ENCODE measurements at regions not wholly inside any gene's neighbourhood (a gene's known extent, or its start where the extent isn't known, plus 50 kb on each side); places are given as distances from the start of the nearest gene placed in this dataset.

GRCh38 chr4:58732973-58733372, 1622.8 kb upstream of the IGFBP7 start:
- DNase-seq (no peak), ATAC-seq (no peak)
- POLR2A ChIA-PET: no interaction called here
- H3K27me3 Mint-ChIP-seq: no peaks in the 10 kb centered on the region
- no peaks in the 10 kb centered on the region for H3K36me3 Mint-ChIP-seq
- Histone ChIP-seq H3K4me1 (ENCODE audit: control insufficient read depth in 2 of 2, insufficient read depth in 2 of 2, low read length in 2 of 2) (no peaks in the 10 kb centered on the region), H3K4me3 (ENCODE audit: low read length) (no peak overlapping the region), H3K27ac (ENCODE audit: low read depth, low read length) (no peak overlapping the region), H3K9me3 (ENCODE audit: control insufficient read depth in 2 of 3, low read length in 3 of 3) (no peaks in the 10 kb centered on the region), H3K36me3 (ENCODE audit: control insufficient read depth in 2 of 3, insufficient read depth in 3 of 3, low read length in 3 of 3) (no peaks in the 10 kb centered on the region), H3K27me3 (ENCODE audit: control insufficient read depth in 2 of 2, insufficient read depth in 2 of 2, low read length in 2 of 2) (no peaks in the 10 kb centered on the region)
- no peak overlapping the region for H3K4me3 Mint-ChIP-seq
- intact Hi-C loops (cut with micrococcal nuclease): no loop called here
- H3K4me1 Mint-ChIP-seq: no peaks in the 10 kb centered on the region
- H3K9me3 Mint-ChIP-seq: peaks cover 0 to 14% (median 0%) of the 10 kb centered on the region in 11 donors
- CTCF ChIA-PET: no interaction called here
- H3K27ac Mint-ChIP-seq: no peak overlapping the region

DNA sequence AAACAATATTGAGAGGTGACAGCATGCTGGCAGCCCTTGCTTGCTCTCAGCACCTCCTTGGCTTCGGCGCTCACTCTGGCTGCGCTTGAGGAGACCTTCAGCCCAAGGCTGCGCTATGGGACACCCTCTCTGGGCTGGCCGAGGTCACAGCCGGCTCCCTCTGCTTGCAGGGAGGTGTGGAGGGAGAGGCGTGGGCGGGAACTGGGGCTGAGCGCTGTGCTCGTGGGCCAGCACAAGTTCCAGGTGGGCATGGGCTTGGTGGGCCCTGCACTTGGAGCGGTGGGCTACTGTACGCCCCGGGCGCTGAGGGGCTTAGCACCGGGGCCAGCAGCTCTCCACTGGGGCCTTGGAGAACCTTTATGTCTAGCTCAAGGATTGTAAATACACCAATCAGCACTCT, 1613.8 kb upstream of the IGFBP7 start:
- no peak overlapping the region for H3K27ac Mint-ChIP-seq
- Histone ChIP-seq H3K27me3 (ENCODE audit: control insufficient read depth in 2 of 2, insufficient read depth in 2 of 2, low read length in 2 of 2) (no peaks in the 10 kb centered on the region), H3K4me1 (ENCODE audit: control insufficient read depth in 2 of 2, insufficient read depth in 2 of 2, low read length in 2 of 2) (no peaks in the 10 kb centered on the region), H3K9me3 (ENCODE audit: control insufficient read depth in 2 of 3, low read length in 3 of 3) (no peaks in the 10 kb centered on the region), H3K4me3 (ENCODE audit: low read length) (no peak overlapping the region), H3K27ac (ENCODE audit: low read depth, low read length) (no peak overlapping the region), H3K36me3 (ENCODE audit: control insufficient read depth in 2 of 3, insufficient read depth in 3 of 3, low read length in 3 of 3) (no peaks in the 10 kb centered on the region)
- DNase-seq: no peak
- H3K27me3 Mint-ChIP-seq: no peaks in the 10 kb centered on the region
- ChIA-PET POLR2A (no interaction called here), CTCF (no interaction called here)
- no peaks in the 10 kb centered on the region for H3K36me3 Mint-ChIP-seq
- intact Hi-C loops (cut with micrococcal nuclease): no loop called here
- no peaks in the 10 kb centered on the region for H3K4me1 Mint-ChIP-seq
- H3K4me3 Mint-ChIP-seq: no peak overlapping the region
- H3K9me3 Mint-ChIP-seq: peaks cover 0 to 13% (median 0%) of the 10 kb centered on the region in 11 donors
- ATAC-seq: no peak

GRCh38 chr4:58711039-58711438, 1600.9 kb upstream of the IGFBP7 start:
- no peaks in the 10 kb centered on the region for H3K36me3 ChIP-seq (ENCODE audit: control insufficient read depth in 2 of 3, insufficient read depth in 3 of 3, low read length in 3 of 3)
- no peak overlapping the region for H3K27ac Mint-ChIP-seq

GRCh38 chr4:58688568-58688967, 1578.4 kb upstream of the IGFBP7 start:
- no peak overlapping the region for H3K4me3 ChIP-seq (ENCODE audit: low read length)
- ATAC-seq (no peak), DNase-seq (no peak)
- peaks cover 0 to 18% (median 4%) of the 10 kb centered on the region in 11 donors for H3K9me3 Mint-ChIP-seq
- intact Hi-C loops (cut with micrococcal nuclease): no loop called here
- H3K27me3 ChIP-seq (ENCODE audit: control insufficient read depth in 2 of 2, insufficient read depth in 2 of 2, low read length in 2 of 2): no peaks in the 10 kb centered on the region
- ChIA-PET CTCF (no interaction called here), POLR2A (no interaction called here)
- H3K9me3 ChIP-seq (ENCODE audit: control insufficient read depth in 2 of 3, low read length in 3 of 3): no peaks in the 10 kb centered on the region
- no peaks in the 10 kb centered on the region for H3K27me3 Mint-ChIP-seq
- H3K27ac Mint-ChIP-seq: no peak overlapping the region
- no peak overlapping the region for H3K4me3 Mint-ChIP-seq
- no peak overlapping the region for H3K27ac ChIP-seq (ENCODE audit: low read depth, low read length)
- H3K36me3 ChIP-seq (ENCODE audit: control insufficient read depth in 2 of 3, insufficient read depth in 3 of 3, low read length in 3 of 3): no peaks in the 10 kb centered on the region
- no peaks in the 10 kb centered on the region for H3K36me3 Mint-ChIP-seq
- no peaks in the 10 kb centered on the region for H3K4me1 ChIP-seq (ENCODE audit: control insufficient read depth in 2 of 2, insufficient read depth in 2 of 2, low read length in 2 of 2)
- no peaks in the 10 kb centered on the region for H3K4me1 Mint-ChIP-seq

More at GRCh38 chr4:58711039-58711438, 1600.9 kb upstream of the IGFBP7 start:
- Histone ChIP-seq H3K4me1 (ENCODE audit: control insufficient read depth in 2 of 2, insufficient read depth in 2 of 2, low read length in 2 of 2) (no peaks in the 10 kb centered on the region), H3K9me3 (ENCODE audit: control insufficient read depth in 2 of 3, low read length in 3 of 3) (peaks cover 0 to 6% (median 0%) of the 10 kb centered on the region in 3 experiments), H3K4me3 (ENCODE audit: low read length) (no peak overlapping the region), H3K27me3 (ENCODE audit: control insufficient read depth in 2 of 2, insufficient read depth in 2 of 2, low read length in 2 of 2) (no peaks in the 10 kb centered on the region), H3K27ac (ENCODE audit: low read depth, low read length) (no peak overlapping the region)
- ChIA-PET POLR2A (no interaction called here), CTCF (interaction anchor here (0.7 kb wide), 1 partner anchor 46 kb away, joined by 3 read pairs; no protein-coding TSS in a partner anchor)
- Mint-ChIP-seq H3K27me3 (no peaks in the 10 kb centered on the region), H3K4me3 (no peak overlapping the region), H3K9me3 (peaks cover 0 to 16% (median 4%) of the 10 kb centered on the region in 11 donors), H3K4me1 (no peaks in the 10 kb centered on the region), H3K36me3 (no peaks in the 10 kb centered on the region)
- intact Hi-C loops (cut with micrococcal nuclease): no loop called here
- no peak for ATAC-seq
- DNase-seq: no peak

- H3K4me3 Mint-ChIP-seq: no peak overlapping the region
- no peaks in the 10 kb centered on the region for H3K36me3 Mint-ChIP-seq
- H3K36me3 ChIP-seq (ENCODE audit: control insufficient read depth in 2 of 3, insufficient read depth in 3 of 3, low read length in 3 of 3): no peaks in the 10 kb centered on the region
- ChIA-PET CTCF (no interaction called here), POLR2A (no interaction called here)
- intact Hi-C loops (cut with micrococcal nuclease): no loop called here
- H3K27ac Mint-ChIP-seq: no peak overlapping the region
- no peaks in the 10 kb centered on the region for H3K27me3 ChIP-seq (ENCODE audit: control insufficient read depth in 2 of 2, insufficient read depth in 2 of 2, low read length in 2 of 2)
- H3K9me3 Mint-ChIP-seq: peaks cover 0 to 16% (median 6%) of the 10 kb centered on the region in 11 donors
- H3K9me3 ChIP-seq (ENCODE audit: control insufficient read depth in 2 of 3, low read length in 3 of 3): no peaks in the 10 kb centered on the region
- H3K4me3 ChIP-seq (ENCODE audit: low read length): no peak overlapping the region
- no peak for ATAC-seq
- no peak for DNase-seq
- H3K27me3 Mint-ChIP-seq: no peaks in the 10 kb centered on the region
- H3K4me1 ChIP-seq (ENCODE audit: control insufficient read depth in 2 of 2, insufficient read depth in 2 of 2, low read length in 2 of 2): no peaks in the 10 kb centered on the region
- no peaks in the 10 kb centered on the region for H3K4me1 Mint-ChIP-seq
- H3K27ac ChIP-seq (ENCODE audit: low read depth, low read length): no peak overlapping the region
Measured at GRCh38 chr4:58679886-58680285, 1569.7 kb upstream of the IGFBP7 start.

GRCh38 chr4:58679051-58679450, 1568.9 kb upstream of the IGFBP7 start:
- intact Hi-C loops (cut with micrococcal nuclease): no loop called here
- peaks cover under 1 to 20% (median 7%) of the 10 kb centered on the region in 11 donors for H3K9me3 Mint-ChIP-seq
- Histone ChIP-seq H3K4me1 (ENCODE audit: control insufficient read depth in 2 of 2, insufficient read depth in 2 of 2, low read length in 2 of 2) (no peaks in the 10 kb centered on the region), H3K36me3 (ENCODE audit: control insufficient read depth in 2 of 3, insufficient read depth in 3 of 3, low read length in 3 of 3) (no peaks in the 10 kb centered on the region), H3K27me3 (ENCODE audit: control insufficient read depth in 2 of 2, insufficient read depth in 2 of 2, low read length in 2 of 2) (no peaks in the 10 kb centered on the region), H3K9me3 (ENCODE audit: control insufficient read depth in 2 of 3, low read length in 3 of 3) (no peaks in the 10 kb centered on the region), H3K4me3 (ENCODE audit: low read length) (no peak overlapping the region), H3K27ac (ENCODE audit: low read depth, low read length) (no peak overlapping the region)
- H3K4me3 Mint-ChIP-seq: no peak overlapping the region
- no peaks in the 10 kb centered on the region for H3K27me3 Mint-ChIP-seq
- ChIA-PET POLR2A (no interaction called here), CTCF (no interaction called here)
- no peaks in the 10 kb centered on the region for H3K36me3 Mint-ChIP-seq
- DNase-seq (no peak), ATAC-seq (no peak)
- H3K4me1 Mint-ChIP-seq: no peaks in the 10 kb centered on the region
- no peak overlapping the region for H3K27ac Mint-ChIP-seq

GRCh38 chr4:58669783-58670182, 1559.6 kb upstream of the IGFBP7 start:
- Histone ChIP-seq H3K4me3 (ENCODE audit: low read length) (no peak overlapping the region), H3K4me1 (ENCODE audit: control insufficient read depth in 2 of 2, insufficient read depth in 2 of 2, low read length in 2 of 2) (no peaks in the 10 kb centered on the region), H3K36me3 (ENCODE audit: control insufficient read depth in 2 of 3, insufficient read depth in 3 of 3, low read length in 3 of 3) (no peaks in the 10 kb centered on the region), H3K27ac (ENCODE audit: low read depth, low read length) (no peak overlapping the region), H3K9me3 (ENCODE audit: control insufficient read depth in 2 of 3, low read length in 3 of 3) (no peaks in the 10 kb centered on the region), H3K27me3 (ENCODE audit: control insufficient read depth in 2 of 2, insufficient read depth in 2 of 2, low read length in 2 of 2) (no peaks in the 10 kb centered on the region)
- H3K27ac Mint-ChIP-seq: no peak overlapping the region
- ChIA-PET CTCF (no interaction called here), POLR2A (no interaction called here)
- DNase-seq: no peak
- no peak overlapping the region for H3K4me3 Mint-ChIP-seq
- H3K27me3 Mint-ChIP-seq: no peaks in the 10 kb centered on the region
- H3K9me3 Mint-ChIP-seq: peaks cover 0 to 37% (median 8%) of the 10 kb centered on the region in 11 donors
- ATAC-seq: no peak
- intact Hi-C loops (cut with micrococcal nuclease): no loop called here
- H3K4me1 Mint-ChIP-seq: no peaks in the 10 kb centered on the region
- H3K36me3 Mint-ChIP-seq: no peaks in the 10 kb centered on the region

All from naive thymus-derived CD4-positive, alpha-beta T cell (primary cell).